ENCODE measurements at regions not wholly inside any gene's neighbourhood (a gene's known extent, or its start where the extent isn't known, plus 50 kb on each side); places are given as distances from the start of the nearest gene placed in this dataset.

DNA sequence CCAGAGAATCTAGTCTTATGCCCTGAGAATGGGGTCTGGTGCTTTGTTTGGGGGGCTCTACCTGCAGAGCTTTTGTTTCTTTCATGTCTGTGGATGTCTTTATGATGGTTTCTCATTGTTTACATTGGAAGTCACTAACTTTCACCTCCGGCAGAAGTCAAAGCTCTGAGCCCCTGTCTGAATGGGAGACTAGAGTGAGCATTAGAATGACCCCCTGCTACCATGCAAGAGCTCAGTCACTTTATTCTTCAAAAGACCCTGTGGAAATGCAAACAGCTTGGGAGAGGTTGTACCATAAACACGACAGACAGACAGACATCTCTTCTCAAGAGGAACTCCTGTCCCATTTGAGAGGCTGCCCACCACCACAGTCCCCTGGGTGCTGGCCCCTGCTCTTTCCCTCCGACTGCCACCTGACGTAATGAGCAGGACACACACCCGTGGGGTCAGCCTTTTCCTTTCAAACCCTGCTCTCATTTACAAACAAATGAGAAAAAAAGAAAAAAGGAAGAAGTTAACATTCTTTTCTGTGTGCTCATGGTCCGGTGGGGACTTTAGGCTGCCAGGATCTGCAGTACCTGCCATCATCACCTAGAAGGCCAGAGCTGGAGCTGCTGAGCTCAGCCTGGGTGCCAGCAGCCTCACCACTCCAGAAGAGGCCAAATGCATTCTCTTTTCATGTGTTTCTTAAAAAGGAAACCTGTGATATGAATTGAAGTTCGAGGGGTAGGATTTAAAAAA, 91.6 kb downstream of the FZD1 start:
- TF ChIP-seq, protein P1, sequence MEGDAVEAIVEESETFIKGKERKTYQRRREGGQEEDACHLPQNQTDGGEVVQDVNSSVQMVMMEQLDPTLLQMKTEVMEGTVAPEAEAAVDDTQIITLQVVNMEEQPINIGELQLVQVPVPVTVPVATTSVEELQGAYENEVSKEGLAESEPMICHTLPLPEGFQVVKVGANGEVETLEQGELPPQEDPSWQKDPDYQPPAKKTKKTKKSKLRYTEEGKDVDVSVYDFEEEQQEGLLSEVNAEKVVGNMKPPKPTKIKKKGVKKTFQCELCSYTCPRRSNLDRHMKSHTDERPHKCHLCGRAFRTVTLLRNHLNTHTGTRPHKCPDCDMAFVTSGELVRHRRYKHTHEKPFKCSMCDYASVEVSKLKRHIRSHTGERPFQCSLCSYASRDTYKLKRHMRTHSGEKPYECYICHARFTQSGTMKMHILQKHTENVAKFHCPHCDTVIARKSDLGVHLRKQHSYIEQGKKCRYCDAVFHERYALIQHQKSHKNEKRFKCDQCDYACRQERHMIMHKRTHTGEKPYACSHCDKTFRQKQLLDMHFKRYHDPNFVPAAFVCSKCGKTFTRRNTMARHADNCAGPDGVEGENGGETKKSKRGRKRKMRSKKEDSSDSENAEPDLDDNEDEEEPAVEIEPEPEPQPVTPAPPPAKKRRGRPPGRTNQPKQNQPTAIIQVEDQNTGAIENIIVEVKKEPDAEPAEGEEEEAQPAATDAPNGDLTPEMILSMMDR (IDR thresholded peaks at IDR 0.05) = no peak
- TF ChIP-seq POLR2A (IDR thresholded peaks at IDR 0.05) = no peak

Data from adrenal gland (tissue), 5 donors.